ENCODE measurements at regions not wholly inside any gene's neighbourhood (a gene's known extent, or its start where the extent isn't known, plus 50 kb on each side); places are given as distances from the start of the nearest gene placed in this dataset.
"Not testable (repeated sequence)": the region's sequence is repeated elsewhere in the genome, so short reads cannot be mapped to it uniquely, and the experiment has no call there.

DNA sequence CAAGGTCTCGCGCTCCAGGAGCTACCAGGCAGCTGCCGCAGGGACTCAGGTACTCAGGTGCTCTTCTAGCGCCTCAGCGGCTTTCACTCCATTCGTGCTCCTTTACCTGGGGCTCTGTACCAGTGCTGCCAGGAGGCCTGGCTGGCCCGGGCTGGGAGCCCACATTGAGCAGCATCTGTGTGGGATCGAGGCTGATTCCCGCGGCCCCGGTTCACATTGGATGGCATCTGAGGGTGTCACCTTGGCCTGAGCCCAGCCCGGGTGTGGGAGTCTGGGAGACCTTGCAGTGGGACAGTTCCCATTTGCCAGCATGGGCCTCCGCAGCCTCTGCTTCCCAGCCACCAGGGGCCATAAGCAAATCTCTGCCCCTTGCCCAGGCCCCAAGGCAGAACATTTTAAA, 96.9 kb downstream of the NPIPB11 start:
- H3K27me3 ChIP-seq (ENCODE audit: control insufficient read depth in 1 of 2, insufficient read depth in 2 of 2, low read length in 1 of 2); H3K4me3 ChIP-seq (ENCODE audit: low read length in 2 of 2); H3K36me3 ChIP-seq (ENCODE audit: control insufficient read depth in 1 of 2, insufficient read depth in 2 of 2, low read length in 1 of 2); H3K9me3 ChIP-seq (ENCODE audit: control insufficient read depth, low read length); H3K27ac ChIP-seq (ENCODE audit: low read depth in 1 of 2, low read length in 2 of 2); ATAC-seq (ENCODE audit: low FRiP score); H3K4me1 ChIP-seq (ENCODE audit: control insufficient read depth in 1 of 2, insufficient read depth in 2 of 2, low read length in 2 of 2); intact Hi-C loops (cut with DNase I): not testable (repeated sequence)
- peak in 1 of 2 donors; percentile 73 for DNase-seq
- WGBS, 2 donors, result 94 to 96% methylated on average over 13 of the region's 13 CpGs

DNA sequence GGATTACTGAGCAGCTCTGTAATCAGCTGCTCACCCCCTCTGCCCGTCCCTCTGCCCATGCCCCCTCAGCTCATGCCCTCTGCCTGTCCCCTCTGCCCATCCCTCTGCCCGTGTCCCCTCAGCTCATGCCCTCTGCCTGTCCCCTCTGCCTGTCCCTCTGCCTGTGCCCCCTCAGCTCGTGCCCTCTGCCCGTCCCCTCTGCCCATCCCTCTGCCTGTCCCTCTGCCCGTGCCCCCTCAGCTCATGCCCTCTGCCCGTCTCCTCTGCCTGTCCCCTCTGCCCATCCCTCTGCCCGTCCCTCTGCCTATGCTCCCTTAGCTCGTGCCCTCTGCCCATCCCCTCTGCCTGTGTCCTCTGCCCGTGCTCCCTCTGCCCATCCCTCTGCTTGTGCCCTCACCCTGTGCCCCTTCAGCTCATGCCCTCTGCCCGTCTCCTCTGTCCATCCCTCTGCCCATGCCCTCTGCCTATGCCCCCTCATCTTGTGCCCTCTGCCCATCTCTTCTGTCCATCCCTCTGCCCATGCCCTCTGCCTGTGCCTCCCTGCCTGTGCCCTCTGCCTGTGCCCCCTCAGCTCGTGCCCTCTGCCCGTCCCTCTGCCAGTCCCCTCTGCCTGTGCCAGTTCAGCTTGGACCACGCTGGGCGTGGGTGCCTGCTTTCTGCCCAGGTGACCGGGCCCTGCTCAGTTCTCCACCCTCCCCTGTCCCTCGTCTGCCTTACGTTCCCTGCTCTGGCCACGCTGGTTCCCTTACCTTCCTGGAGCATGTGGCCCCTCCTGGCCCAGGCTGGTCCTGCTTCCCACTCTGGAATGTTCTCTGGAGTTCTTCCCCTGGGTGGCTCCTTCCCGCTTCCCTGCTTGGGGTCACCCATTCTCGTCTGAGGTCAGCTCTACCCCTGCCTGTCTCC, 97.6 kb downstream of the NPIPB11 start:
- WGBS, 2 donors, result 86 to 92% methylated on average over 20 of the region's 20 CpGs
- intact Hi-C loops (cut with DNase I), result no loop called here
- no peak overlapping the region for H3K27ac ChIP-seq (ENCODE audit: low read depth in 1 of 2, low read length in 2 of 2)
- H3K9me3 ChIP-seq (ENCODE audit: control insufficient read depth, low read length), result no peaks in the 10 kb centered on the region
- ATAC-seq (ENCODE audit: low FRiP score) (no peak), DNase-seq (peak in 1 of 2 donors; percentile 61)
- no peaks in the 10 kb centered on the region for H3K27me3 ChIP-seq (ENCODE audit: control insufficient read depth in 1 of 2, insufficient read depth in 2 of 2, low read length in 1 of 2)
- no peaks in the 10 kb centered on the region for H3K36me3 ChIP-seq (ENCODE audit: control insufficient read depth in 1 of 2, insufficient read depth in 2 of 2, low read length in 1 of 2)
- H3K4me3 ChIP-seq (ENCODE audit: low read length in 2 of 2), result no peak overlapping the region
- H3K4me1 ChIP-seq (ENCODE audit: control insufficient read depth in 1 of 2, insufficient read depth in 2 of 2, low read length in 2 of 2), result no peaks in the 10 kb centered on the region

DNA sequence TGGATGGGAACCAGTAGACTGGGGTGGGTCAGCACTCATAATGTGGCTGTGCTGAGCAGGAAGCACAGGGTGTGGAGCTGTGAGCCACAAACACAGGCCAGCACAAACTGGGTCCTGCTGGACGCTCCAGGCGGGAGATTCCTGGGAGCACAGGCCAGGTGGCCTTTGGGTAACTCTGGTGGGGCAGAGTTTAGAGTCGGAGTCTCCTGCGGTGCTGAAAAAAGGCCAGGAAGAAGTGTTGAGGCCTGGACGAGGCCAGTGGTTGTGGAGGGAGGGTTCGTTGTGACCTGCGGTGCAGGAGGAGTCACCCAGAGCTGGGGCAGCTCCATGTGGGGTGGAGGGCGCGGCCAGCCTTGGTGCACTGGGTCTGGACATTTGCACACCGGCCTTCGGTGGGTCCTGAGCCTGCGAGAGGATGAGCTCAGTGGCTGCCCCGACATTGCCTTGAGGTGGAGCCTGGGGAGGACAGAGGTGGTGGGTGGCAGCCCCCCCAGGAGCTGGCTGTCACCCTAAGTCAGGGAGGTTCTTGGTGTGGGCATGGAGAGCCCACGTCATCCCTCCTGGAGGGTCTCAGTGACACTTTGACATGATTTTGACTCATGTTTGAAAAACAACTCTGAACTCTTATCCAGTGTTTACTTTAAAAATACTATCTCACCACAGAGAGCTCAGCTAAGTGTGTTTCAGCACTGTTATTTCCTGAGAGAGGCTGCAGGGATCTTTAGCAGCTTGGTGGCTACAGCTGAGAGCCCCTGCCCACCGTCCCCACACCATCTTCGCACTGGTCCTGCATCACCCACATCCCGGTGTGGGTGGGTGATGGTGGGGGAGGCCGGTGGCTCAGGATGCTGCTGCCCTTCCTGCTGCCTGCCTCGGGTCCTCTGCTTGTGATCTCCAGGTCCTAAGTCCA, 98.7 kb downstream of the NPIPB11 start:
- no peak overlapping the region for H3K27ac ChIP-seq (ENCODE audit: low read depth in 1 of 2, low read length in 2 of 2)
- DNase-seq (peak in 1 of 2 donors; percentile 63), ATAC-seq (ENCODE audit: low FRiP score) (no peak)
- H3K4me1 ChIP-seq (ENCODE audit: control insufficient read depth in 1 of 2, insufficient read depth in 2 of 2, low read length in 2 of 2), result no peaks in the 10 kb centered on the region
- H3K36me3 ChIP-seq (ENCODE audit: control insufficient read depth in 1 of 2, insufficient read depth in 2 of 2, low read length in 1 of 2), result no peaks in the 10 kb centered on the region
- H3K27me3 ChIP-seq (ENCODE audit: control insufficient read depth in 1 of 2, insufficient read depth in 2 of 2, low read length in 1 of 2), result no peaks in the 10 kb centered on the region
- 81 to 84% methylated on average over 19 of the region's 19 CpGs for WGBS, 2 donors
- intact Hi-C loops (cut with DNase I), result no loop called here
- H3K9me3 ChIP-seq (ENCODE audit: control insufficient read depth, low read length), result no peaks in the 10 kb centered on the region
- H3K4me3 ChIP-seq (ENCODE audit: low read length in 2 of 2), result no peak overlapping the region

DNA sequence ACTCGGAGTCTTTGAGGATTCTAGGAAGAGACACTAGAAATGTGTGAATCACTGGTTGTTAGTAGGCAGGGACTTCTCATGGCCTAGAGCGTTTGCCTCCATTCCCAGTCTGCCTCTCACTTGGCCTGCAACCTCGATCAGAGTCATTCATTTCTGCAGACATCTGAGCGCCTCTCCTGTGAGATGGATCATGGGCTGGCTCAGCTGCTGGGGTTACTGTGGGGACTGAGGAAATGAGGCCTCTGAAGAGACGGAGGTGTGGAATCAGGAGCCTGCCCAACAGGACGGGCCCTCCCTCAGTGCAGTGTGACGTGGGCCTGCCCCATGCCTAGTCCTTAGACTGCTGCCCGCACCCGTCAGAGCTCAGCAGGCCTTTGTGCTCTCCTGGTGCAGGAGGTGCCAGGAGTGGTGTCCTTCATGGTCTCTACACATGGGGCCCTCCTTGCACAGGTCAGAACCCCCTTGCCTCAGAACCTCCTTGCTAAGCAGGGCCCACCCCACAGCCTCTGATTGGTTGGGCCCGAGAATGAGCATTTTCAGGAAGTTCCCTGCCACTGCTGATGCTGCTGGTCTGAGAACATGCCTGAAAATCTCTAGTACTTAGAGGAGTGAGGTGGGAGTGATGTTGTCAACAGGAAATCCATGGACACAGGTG, 99.4 kb downstream of the NPIPB11 start:
- intact Hi-C loops (cut with DNase I), result no loop called here
- ATAC-seq (ENCODE audit: low FRiP score) (no peak), DNase-seq (peak in 1 of 2 donors; percentile 53)
- H3K27me3 ChIP-seq (ENCODE audit: control insufficient read depth in 1 of 2, insufficient read depth in 2 of 2, low read length in 1 of 2), result no peaks in the 10 kb centered on the region
- WGBS, 2 donors, result 83 to 89% methylated on average over 10 of the region's 10 CpGs
- no peak overlapping the region for H3K4me3 ChIP-seq (ENCODE audit: low read length in 2 of 2)
- H3K9me3 ChIP-seq (ENCODE audit: control insufficient read depth, low read length), result no peaks in the 10 kb centered on the region
- H3K27ac ChIP-seq (ENCODE audit: low read depth in 1 of 2, low read length in 2 of 2), result no peak overlapping the region
- H3K36me3 ChIP-seq (ENCODE audit: control insufficient read depth in 1 of 2, insufficient read depth in 2 of 2, low read length in 1 of 2), result no peaks in the 10 kb centered on the region
- H3K4me1 ChIP-seq (ENCODE audit: control insufficient read depth in 1 of 2, insufficient read depth in 2 of 2, low read length in 2 of 2), result no peaks in the 10 kb centered on the region

DNA sequence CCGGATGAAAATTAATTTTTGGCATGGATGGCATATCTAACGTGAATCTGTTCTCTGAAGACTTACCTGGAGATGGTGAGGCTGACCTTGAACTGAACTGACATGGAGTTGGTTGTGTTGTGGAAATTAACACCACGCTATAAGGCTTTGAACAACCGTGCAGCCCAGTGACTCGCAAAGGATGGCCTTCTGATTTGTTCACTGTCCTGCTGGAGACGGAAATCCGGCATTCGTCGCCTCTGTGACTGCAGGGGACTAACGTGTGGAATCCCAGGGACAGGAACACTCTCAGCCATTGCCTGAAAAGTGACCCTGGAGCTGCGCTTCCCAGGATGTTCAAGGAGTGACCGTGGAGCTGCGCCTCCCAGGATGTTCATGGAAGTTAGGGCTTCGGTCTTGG, 100.3 kb downstream of the NPIPB11 start:
- no peak overlapping the region for H3K4me3 ChIP-seq (ENCODE audit: low read length in 2 of 2)
- DNase-seq (peak in 1 of 2 donors; percentile 52), ATAC-seq (ENCODE audit: low FRiP score) (no peak)
- 94 to 95% methylated on average over 14 of the region's 14 CpGs for WGBS, 2 donors
- H3K27me3 ChIP-seq (ENCODE audit: control insufficient read depth in 1 of 2, insufficient read depth in 2 of 2, low read length in 1 of 2), result no peaks in the 10 kb centered on the region
- no peaks in the 10 kb centered on the region for H3K9me3 ChIP-seq (ENCODE audit: control insufficient read depth, low read length)
- no peaks in the 10 kb centered on the region for H3K4me1 ChIP-seq (ENCODE audit: control insufficient read depth in 1 of 2, insufficient read depth in 2 of 2, low read length in 2 of 2)
- no peak overlapping the region for H3K27ac ChIP-seq (ENCODE audit: low read depth in 1 of 2, low read length in 2 of 2)
- no peaks in the 10 kb centered on the region for H3K36me3 ChIP-seq (ENCODE audit: control insufficient read depth in 1 of 2, insufficient read depth in 2 of 2, low read length in 1 of 2)
- intact Hi-C loops (cut with DNase I), result no loop called here

DNA sequence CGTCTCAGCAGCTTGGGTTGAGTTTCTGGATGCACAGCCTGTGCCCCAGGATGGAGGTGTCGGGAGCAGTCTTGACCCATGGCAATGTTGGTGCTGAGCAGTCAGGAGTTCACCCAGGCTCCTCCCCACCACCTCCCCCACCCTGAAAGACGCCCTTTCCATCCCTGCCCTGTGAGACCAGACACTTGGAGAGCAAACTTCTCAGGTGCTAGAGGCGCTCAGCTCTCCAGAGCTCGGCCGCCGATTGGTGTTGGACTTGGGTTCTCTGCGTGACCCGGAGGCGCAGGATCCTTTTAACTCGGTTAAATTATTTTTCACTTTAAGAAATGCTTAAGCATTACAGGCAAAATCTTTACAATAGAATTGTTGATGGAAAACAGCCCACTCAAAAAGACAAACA, 101.5 kb downstream of the NPIPB11 start:
- H3K27me3 ChIP-seq (ENCODE audit: control insufficient read depth in 1 of 2, insufficient read depth in 2 of 2, low read length in 1 of 2); H3K4me1 ChIP-seq (ENCODE audit: control insufficient read depth in 1 of 2, insufficient read depth in 2 of 2, low read length in 2 of 2); H3K27ac ChIP-seq (ENCODE audit: low read depth in 1 of 2, low read length in 2 of 2); H3K9me3 ChIP-seq (ENCODE audit: control insufficient read depth, low read length); H3K36me3 ChIP-seq (ENCODE audit: control insufficient read depth in 1 of 2, insufficient read depth in 2 of 2, low read length in 1 of 2); H3K4me3 ChIP-seq (ENCODE audit: low read length in 2 of 2); ATAC-seq (ENCODE audit: low FRiP score); intact Hi-C loops (cut with DNase I): not testable (repeated sequence)
- DNase-seq, result peak; percentile 30 to 36
- 96 to 97% methylated on average over 11 of the region's 11 CpGs for WGBS, 2 donors

DNA sequence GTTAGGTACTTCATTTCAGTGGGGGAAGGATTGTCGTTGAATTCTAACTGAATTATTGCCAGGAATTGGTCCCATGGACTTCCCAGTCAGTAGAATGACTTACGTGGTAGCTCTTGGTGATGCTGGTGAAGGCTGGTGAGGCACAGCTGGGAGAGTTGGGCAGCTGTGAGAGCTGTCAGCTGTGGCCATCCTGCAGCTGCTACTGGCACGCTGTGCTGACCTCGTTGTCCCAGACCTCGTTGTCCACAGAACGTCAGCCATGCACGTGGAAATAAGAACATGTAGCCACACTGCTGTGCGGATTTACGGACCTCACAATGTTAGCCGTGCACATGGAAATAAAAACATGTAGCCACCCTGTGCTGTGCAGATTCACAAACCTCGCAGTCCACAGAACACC, 102.3 kb downstream of the NPIPB11 start:
- 81 to 83% methylated on average over 11 of the region's 11 CpGs for WGBS, 2 donors
- intact Hi-C loops (cut with DNase I), result no loop called here

DNA sequence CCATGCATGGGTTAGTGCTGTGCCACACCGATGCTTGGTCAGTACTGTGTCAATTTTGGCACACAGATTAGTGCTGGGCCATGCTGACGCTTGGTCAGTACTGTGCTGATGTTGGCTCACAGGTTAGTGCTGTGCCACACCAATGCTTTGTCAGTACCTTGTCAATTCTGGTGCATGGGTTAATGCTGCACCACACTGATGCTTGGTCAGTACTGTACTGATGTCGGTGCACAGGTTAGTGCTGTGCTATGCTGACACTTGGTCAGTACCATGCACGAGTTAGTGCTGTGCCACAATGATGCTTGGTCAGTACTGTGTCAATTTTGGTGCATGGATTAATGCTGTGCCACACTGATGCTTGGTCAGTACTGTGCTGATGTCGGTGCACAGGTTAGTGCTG, 103.0 kb downstream of the NPIPB11 start:
- no peaks in the 10 kb centered on the region for H3K36me3 ChIP-seq (ENCODE audit: control insufficient read depth in 1 of 2, insufficient read depth in 2 of 2, low read length in 1 of 2)
- intact Hi-C loops (cut with DNase I), result no loop called here
- no peak overlapping the region for H3K4me3 ChIP-seq (ENCODE audit: low read length in 2 of 2)
- H3K9me3 ChIP-seq (ENCODE audit: control insufficient read depth, low read length), result no peaks in the 10 kb centered on the region
- no peaks in the 10 kb centered on the region for H3K4me1 ChIP-seq (ENCODE audit: control insufficient read depth in 1 of 2, insufficient read depth in 2 of 2, low read length in 2 of 2)
- no peaks in the 10 kb centered on the region for H3K27me3 ChIP-seq (ENCODE audit: control insufficient read depth in 1 of 2, insufficient read depth in 2 of 2, low read length in 1 of 2)
- ATAC-seq (ENCODE audit: low FRiP score) (no peak), DNase-seq (peak in 1 of 2 donors; percentile 4)
- H3K27ac ChIP-seq (ENCODE audit: low read depth in 1 of 2, low read length in 2 of 2), result no peak overlapping the region
- WGBS, 2 donors, result 96 to 99% methylated on average over 5 of the region's 5 CpGs

More for the DNA sequence above, 102.3 kb downstream of the NPIPB11 start:
- Histone ChIP-seq H3K9me3 (ENCODE audit: control insufficient read depth, low read length) (no peaks in the 10 kb centered on the region), H3K4me3 (ENCODE audit: low read length in 2 of 2) (no peak overlapping the region), H3K27me3 (ENCODE audit: control insufficient read depth in 1 of 2, insufficient read depth in 2 of 2, low read length in 1 of 2) (no peaks in the 10 kb centered on the region), H3K36me3 (ENCODE audit: control insufficient read depth in 1 of 2, insufficient read depth in 2 of 2, low read length in 1 of 2) (no peaks in the 10 kb centered on the region), H3K27ac (ENCODE audit: low read depth in 1 of 2, low read length in 2 of 2) (no peak overlapping the region), H3K4me1 (ENCODE audit: control insufficient read depth in 1 of 2, insufficient read depth in 2 of 2, low read length in 2 of 2) (no peaks in the 10 kb centered on the region)
- peak; percentile 10 to 26 for DNase-seq
- no peak for ATAC-seq (ENCODE audit: low FRiP score)

Data from aorta (tissue), 5 donors.